ENCODE measurements at regions not wholly inside any gene's neighbourhood (a gene's known extent, or its start where the extent isn't known, plus 50 kb on each side); places are given as distances from the start of the nearest gene placed in this dataset.

- TF ChIP-seq CTCF (IDR thresholded peaks at IDR 0.05) (no peak), GABPA (IDR thresholded peaks at IDR 0.05; ENCODE audit: low read depth) (no peak), POLR2AphosphoS5 (IDR thresholded peaks at IDR 0.05; ENCODE audit: low read depth, low read length) (no peak), TAF1 (IDR thresholded peaks at IDR 0.05; ENCODE audit: borderline replicate concordance, low read depth, low read length) (no peak), FOXJ3 (CRISPR knock-in tag; IDR thresholded peaks at IDR 0.05) (no peak), GATA2 (CRISPR knock-in tag; IDR thresholded peaks at IDR 0.05) (no peak), YY1 (IDR thresholded peaks at IDR 0.05; ENCODE audit: low read depth) (no peak), ELF1 (IDR thresholded peaks at IDR 0.05) (no peak), FOXM1 (IDR thresholded peaks at IDR 0.05; ENCODE audit: low read depth) (no peak), RCOR1 (IDR thresholded peaks at IDR 0.05; ENCODE audit: low read length) (no peak), EP300 (IDR thresholded peaks at IDR 0.05; ENCODE audit: borderline replicate concordance in 1 of 2, low read depth in 1 of 2, low read length in 1 of 2) (no peak), NFIC (IDR thresholded peaks at IDR 0.05; ENCODE audit: borderline replicate concordance) (no peak)
- TF ChIP-seq, protein P1, sequence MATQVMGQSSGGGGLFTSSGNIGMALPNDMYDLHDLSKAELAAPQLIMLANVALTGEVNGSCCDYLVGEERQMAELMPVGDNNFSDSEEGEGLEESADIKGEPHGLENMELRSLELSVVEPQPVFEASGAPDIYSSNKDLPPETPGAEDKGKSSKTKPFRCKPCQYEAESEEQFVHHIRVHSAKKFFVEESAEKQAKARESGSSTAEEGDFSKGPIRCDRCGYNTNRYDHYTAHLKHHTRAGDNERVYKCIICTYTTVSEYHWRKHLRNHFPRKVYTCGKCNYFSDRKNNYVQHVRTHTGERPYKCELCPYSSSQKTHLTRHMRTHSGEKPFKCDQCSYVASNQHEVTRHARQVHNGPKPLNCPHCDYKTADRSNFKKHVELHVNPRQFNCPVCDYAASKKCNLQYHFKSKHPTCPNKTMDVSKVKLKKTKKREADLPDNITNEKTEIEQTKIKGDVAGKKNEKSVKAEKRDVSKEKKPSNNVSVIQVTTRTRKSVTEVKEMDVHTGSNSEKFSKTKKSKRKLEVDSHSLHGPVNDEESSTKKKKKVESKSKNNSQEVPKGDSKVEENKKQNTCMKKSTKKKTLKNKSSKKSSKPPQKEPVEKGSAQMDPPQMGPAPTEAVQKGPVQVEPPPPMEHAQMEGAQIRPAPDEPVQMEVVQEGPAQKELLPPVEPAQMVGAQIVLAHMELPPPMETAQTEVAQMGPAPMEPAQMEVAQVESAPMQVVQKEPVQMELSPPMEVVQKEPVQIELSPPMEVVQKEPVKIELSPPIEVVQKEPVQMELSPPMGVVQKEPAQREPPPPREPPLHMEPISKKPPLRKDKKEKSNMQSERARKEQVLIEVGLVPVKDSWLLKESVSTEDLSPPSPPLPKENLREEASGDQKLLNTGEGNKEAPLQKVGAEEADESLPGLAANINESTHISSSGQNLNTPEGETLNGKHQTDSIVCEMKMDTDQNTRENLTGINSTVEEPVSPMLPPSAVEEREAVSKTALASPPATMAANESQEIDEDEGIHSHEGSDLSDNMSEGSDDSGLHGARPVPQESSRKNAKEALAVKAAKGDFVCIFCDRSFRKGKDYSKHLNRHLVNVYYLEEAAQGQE (IDR thresholded peaks at IDR 0.05; ENCODE audit: low read depth, low read length) = no peak
- TF ChIP-seq, protein P2, sequence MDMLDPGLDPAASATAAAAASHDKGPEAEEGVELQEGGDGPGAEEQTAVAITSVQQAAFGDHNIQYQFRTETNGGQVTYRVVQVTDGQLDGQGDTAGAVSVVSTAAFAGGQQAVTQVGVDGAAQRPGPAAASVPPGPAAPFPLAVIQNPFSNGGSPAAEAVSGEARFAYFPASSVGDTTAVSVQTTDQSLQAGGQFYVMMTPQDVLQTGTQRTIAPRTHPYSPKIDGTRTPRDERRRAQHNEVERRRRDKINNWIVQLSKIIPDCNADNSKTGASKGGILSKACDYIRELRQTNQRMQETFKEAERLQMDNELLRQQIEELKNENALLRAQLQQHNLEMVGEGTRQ (IDR thresholded peaks at IDR 0.05; ENCODE audit: borderline replicate concordance, low read depth, low read length) = no peak
Observed at GRCh38 chr13:57799624-57800023, 168.1 kb downstream of the PCDH17 start.
